ENCODE measurements at regions not wholly inside any gene's neighbourhood (a gene's known extent, or its start where the extent isn't known, plus 50 kb on each side); places are given as distances from the start of the nearest gene placed in this dataset.

GRCh38 chr4:116862592-116862991, 222.8 kb downstream of the TRAM1L1 start:
- ChIA-PET POLR2A (no interaction called here), CTCF (ENCODE audit: low intra/inter-chr PET ratio, low total read pairs) (no interaction called here)
- in situ Hi-C loops (cut with HindIII; ENCODE audit: extremely low pct_ligation_motif_present, low pct_unique_long_range_greater_than_20kb) (no loop called here), intact Hi-C loops (cut with micrococcal nuclease; ENCODE audit: unreplicated experiment) (no loop called here)
- H3K4me3 ChIP-seq (replicated peaks in 1 of 3; ENCODE audit: insufficient read depth in 1 of 3, low read depth in 2 of 3, low read length in 3 of 3) = no peak overlapping the region
- 0% methylated on average over 1 of the region's 1 CpG for WGBS (ENCODE audit: low lambda C conversion rate)
- ATAC-seq (no peak), DNase-seq (ENCODE audit: low spot score) (no peak), FAIRE-seq (no peak)
- H3K4me2 ChIP-seq (ENCODE audit: low read depth, low read length) = no peak overlapping the region
- no peaks in the 10 kb centered on the region for H3K79me2 ChIP-seq (ENCODE audit: insufficient read depth, low read length)
- no peaks in the 10 kb centered on the region for H3K4me1 ChIP-seq (ENCODE audit: insufficient read depth, low read length)
- no peak overlapping the region for H3K27ac ChIP-seq (ENCODE audit: extremely low read length, insufficient read depth, low read length)
- no peak for TF ChIP-seq ZFP91 (CRISPR knock-in tag; IDR thresholded peaks at IDR 0.05; ENCODE audit: borderline replicate concordance)
- TF ChIP-seq ZBTB4 (CRISPR knock-in tag; IDR thresholded peaks at IDR 0.05; ENCODE audit: borderline replicate concordance) = no peak
- TF ChIP-seq, protein P1, sequence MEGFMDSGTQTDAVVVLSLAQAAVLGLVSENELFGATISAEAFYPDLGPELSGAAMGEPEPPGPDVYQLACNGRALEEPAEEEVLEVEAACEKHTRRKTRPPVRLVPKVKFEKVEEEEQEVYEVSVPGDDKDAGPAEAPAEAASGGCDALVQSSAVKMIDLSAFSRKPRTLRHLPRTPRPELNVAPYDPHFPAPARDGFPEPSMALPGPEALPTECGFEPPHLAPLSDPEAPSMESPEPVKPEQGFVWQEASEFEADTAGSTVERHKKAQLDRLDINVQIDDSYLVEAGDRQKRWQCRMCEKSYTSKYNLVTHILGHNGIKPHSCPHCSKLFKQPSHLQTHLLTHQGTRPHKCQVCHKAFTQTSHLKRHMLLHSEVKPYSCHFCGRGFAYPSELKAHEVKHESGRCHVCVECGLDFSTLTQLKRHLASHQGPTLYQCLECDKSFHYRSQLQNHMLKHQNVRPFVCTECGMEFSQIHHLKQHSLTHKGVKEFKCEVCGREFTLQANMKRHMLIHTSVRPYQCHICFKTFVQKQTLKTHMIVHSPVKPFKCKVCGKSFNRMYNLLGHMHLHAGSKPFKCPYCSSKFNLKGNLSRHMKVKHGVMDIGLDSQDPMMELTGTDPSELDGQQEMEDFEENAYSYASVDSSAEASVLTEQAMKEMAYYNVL (CRISPR knock-in tag; IDR thresholded peaks at IDR 0.05; ENCODE audit: borderline replicate concordance) = no peak
- no peak for TF ChIP-seq NCOA2 (CRISPR knock-in tag; IDR thresholded peaks at IDR 0.05)
- no peak overlapping the region for H3K9ac ChIP-seq (ENCODE audit: insufficient read depth, low read depth, low read length)
- no peak overlapping the region for H2AFZ ChIP-seq (ENCODE audit: low read length)
- no peaks in the 10 kb centered on the region for H3K27me3 ChIP-seq (ENCODE audit: control insufficient read depth in 1 of 2, insufficient read depth in 2 of 2, low read length in 2 of 2)
- H3K9me3 ChIP-seq (ENCODE audit: low read length) = no peaks in the 10 kb centered on the region
- H3K36me3 ChIP-seq (replicated peaks in 1 of 2; ENCODE audit: control insufficient read depth in 1 of 2, insufficient read depth in 2 of 2, low read length in 2 of 2) = no peaks in the 10 kb centered on the region
- H4K20me1 ChIP-seq (ENCODE audit: insufficient read depth, low read length) = no peaks in the 10 kb centered on the region
- no TSS peak for BruUV-seq (replicated peaks)

Measured in HepG2 (cell line).